ENCODE measurements at regions not wholly inside any gene's neighbourhood (a gene's known extent, or its start where the extent isn't known, plus 50 kb on each side); places are given as distances from the start of the nearest gene placed in this dataset.

DNA sequence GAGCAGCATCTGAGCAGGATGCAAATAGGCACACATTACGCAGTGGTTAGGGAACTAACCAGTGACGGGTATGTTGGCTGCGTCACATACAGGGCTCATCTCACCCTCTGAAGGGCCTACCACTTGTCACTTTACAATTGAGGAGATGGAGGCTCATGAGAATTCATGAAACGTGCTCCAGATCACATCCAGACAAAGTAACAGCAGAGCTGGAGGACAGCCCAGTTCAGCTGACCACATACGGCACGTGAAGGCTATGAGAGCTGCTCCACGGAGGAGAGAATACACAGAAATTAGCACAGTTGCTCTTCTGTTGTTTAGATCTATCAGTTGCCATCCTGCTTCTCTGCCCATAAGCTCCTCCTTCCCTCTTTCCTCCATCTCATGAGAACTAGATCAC, 78.4 kb downstream of the FAM9B start:
- no peak for TF ChIP-seq CREB1 (CRISPR knock-in tag; IDR thresholded peaks at IDR 0.05; ENCODE audit: low read depth)
- TF ChIP-seq, protein P1, sequence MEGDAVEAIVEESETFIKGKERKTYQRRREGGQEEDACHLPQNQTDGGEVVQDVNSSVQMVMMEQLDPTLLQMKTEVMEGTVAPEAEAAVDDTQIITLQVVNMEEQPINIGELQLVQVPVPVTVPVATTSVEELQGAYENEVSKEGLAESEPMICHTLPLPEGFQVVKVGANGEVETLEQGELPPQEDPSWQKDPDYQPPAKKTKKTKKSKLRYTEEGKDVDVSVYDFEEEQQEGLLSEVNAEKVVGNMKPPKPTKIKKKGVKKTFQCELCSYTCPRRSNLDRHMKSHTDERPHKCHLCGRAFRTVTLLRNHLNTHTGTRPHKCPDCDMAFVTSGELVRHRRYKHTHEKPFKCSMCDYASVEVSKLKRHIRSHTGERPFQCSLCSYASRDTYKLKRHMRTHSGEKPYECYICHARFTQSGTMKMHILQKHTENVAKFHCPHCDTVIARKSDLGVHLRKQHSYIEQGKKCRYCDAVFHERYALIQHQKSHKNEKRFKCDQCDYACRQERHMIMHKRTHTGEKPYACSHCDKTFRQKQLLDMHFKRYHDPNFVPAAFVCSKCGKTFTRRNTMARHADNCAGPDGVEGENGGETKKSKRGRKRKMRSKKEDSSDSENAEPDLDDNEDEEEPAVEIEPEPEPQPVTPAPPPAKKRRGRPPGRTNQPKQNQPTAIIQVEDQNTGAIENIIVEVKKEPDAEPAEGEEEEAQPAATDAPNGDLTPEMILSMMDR (conservative IDR thresholded peaks at IDR 0.05; ENCODE audit: low read depth in 2 of 2) = no peak
- TF ChIP-seq POLR2AphosphoS5 (IDR thresholded peaks at IDR 0.05; ENCODE audit: low read depth) = no peak
- no peak for TF ChIP-seq JUNB (IDR thresholded peaks at IDR 0.05; ENCODE audit: unreplicated experiment)
- TF ChIP-seq ZNF331 (CRISPR knock-in tag; IDR thresholded peaks at IDR 0.05; ENCODE audit: low read depth) = no peak
- no peak for TF ChIP-seq EZH2 (IDR thresholded peaks at IDR 0.05; ENCODE audit: low read depth, unreplicated experiment)
- TF ChIP-seq, protein P2, sequence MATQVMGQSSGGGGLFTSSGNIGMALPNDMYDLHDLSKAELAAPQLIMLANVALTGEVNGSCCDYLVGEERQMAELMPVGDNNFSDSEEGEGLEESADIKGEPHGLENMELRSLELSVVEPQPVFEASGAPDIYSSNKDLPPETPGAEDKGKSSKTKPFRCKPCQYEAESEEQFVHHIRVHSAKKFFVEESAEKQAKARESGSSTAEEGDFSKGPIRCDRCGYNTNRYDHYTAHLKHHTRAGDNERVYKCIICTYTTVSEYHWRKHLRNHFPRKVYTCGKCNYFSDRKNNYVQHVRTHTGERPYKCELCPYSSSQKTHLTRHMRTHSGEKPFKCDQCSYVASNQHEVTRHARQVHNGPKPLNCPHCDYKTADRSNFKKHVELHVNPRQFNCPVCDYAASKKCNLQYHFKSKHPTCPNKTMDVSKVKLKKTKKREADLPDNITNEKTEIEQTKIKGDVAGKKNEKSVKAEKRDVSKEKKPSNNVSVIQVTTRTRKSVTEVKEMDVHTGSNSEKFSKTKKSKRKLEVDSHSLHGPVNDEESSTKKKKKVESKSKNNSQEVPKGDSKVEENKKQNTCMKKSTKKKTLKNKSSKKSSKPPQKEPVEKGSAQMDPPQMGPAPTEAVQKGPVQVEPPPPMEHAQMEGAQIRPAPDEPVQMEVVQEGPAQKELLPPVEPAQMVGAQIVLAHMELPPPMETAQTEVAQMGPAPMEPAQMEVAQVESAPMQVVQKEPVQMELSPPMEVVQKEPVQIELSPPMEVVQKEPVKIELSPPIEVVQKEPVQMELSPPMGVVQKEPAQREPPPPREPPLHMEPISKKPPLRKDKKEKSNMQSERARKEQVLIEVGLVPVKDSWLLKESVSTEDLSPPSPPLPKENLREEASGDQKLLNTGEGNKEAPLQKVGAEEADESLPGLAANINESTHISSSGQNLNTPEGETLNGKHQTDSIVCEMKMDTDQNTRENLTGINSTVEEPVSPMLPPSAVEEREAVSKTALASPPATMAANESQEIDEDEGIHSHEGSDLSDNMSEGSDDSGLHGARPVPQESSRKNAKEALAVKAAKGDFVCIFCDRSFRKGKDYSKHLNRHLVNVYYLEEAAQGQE (IDR thresholded peaks at IDR 0.05; ENCODE audit: unreplicated experiment) = no peak
- no peak for TF ChIP-seq EZH2phosphoT487 (IDR thresholded peaks at IDR 0.05; ENCODE audit: unreplicated experiment)
- TF ChIP-seq NANOG (IDR thresholded peaks at IDR 0.05; ENCODE audit: borderline replicate concordance) = no peak
- TF ChIP-seq, protein P3, sequence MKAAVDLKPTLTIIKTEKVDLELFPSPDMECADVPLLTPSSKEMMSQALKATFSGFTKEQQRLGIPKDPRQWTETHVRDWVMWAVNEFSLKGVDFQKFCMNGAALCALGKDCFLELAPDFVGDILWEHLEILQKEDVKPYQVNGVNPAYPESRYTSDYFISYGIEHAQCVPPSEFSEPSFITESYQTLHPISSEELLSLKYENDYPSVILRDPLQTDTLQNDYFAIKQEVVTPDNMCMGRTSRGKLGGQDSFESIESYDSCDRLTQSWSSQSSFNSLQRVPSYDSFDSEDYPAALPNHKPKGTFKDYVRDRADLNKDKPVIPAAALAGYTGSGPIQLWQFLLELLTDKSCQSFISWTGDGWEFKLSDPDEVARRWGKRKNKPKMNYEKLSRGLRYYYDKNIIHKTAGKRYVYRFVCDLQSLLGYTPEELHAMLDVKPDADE (IDR thresholded peaks at IDR 0.05) = no peak
- no peak for TF ChIP-seq STAT1 (IDR thresholded peaks at IDR 0.05; ENCODE audit: unreplicated experiment)
